ENCODE measurements at regions not wholly inside any gene's neighbourhood (a gene's known extent, or its start where the extent isn't known, plus 50 kb on each side); places are given as distances from the start of the nearest gene placed in this dataset.
A peak's percentile ranks its signal among the peaks of the same experiment; 100 is the strongest.
"Not testable (repeated sequence)": the region's sequence is repeated elsewhere in the genome, so short reads cannot be mapped to it uniquely, and the experiment has no call there.

DNA sequence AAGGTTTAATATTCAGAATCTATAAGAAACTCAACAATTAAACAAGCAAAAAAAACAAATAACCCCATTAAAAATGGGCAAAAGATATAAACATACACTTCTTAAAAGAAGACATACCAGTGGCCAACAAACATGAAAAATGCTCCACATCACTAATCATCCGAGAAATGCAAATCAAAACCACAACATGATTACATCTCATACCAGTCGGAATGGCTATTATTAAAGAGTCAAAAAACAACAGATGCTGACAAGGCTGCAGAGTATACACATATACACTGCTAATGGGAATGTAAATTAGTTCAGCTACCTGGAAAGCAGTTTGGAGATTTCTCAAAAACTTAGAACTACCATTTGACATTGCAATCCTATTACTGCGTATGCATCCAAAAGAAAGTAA is 81.4 kb upstream of the NEK3 start:
- ATAC-seq (ENCODE audit: insufficient number of reproducible peaks, low FRiP score, low read depth); H3K27ac ChIP-seq; H3K4me3 ChIP-seq; H3K27me3 ChIP-seq (replicated peaks; ENCODE audit: insufficient read depth); H3K4me1 ChIP-seq (ENCODE audit: control insufficient read depth in 1 of 2, low read depth in 2 of 2); DNase-seq (ENCODE audit: low spot score); H3K9me3 ChIP-seq; H3K36me3 ChIP-seq: not testable (repeated sequence)

- not testable (repeated sequence) for H3K36me3 ChIP-seq; H3K27me3 ChIP-seq (replicated peaks; ENCODE audit: insufficient read depth); ATAC-seq (ENCODE audit: insufficient number of reproducible peaks, low FRiP score, low read depth); H3K27ac ChIP-seq; H3K4me1 ChIP-seq (ENCODE audit: control insufficient read depth in 1 of 2, low read depth in 2 of 2); H3K9me3 ChIP-seq
- TF ChIP-seq, protein P1, sequence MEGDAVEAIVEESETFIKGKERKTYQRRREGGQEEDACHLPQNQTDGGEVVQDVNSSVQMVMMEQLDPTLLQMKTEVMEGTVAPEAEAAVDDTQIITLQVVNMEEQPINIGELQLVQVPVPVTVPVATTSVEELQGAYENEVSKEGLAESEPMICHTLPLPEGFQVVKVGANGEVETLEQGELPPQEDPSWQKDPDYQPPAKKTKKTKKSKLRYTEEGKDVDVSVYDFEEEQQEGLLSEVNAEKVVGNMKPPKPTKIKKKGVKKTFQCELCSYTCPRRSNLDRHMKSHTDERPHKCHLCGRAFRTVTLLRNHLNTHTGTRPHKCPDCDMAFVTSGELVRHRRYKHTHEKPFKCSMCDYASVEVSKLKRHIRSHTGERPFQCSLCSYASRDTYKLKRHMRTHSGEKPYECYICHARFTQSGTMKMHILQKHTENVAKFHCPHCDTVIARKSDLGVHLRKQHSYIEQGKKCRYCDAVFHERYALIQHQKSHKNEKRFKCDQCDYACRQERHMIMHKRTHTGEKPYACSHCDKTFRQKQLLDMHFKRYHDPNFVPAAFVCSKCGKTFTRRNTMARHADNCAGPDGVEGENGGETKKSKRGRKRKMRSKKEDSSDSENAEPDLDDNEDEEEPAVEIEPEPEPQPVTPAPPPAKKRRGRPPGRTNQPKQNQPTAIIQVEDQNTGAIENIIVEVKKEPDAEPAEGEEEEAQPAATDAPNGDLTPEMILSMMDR (IDR thresholded peaks at IDR 0.05) = peak; percentile 53
- DNase-seq (ENCODE audit: low spot score) = peak; percentile 4
- H3K4me3 ChIP-seq = peak overlapping the region; percentile 45
Observed at GRCh38 chr13:52235900-52236595, 76.7 kb upstream of the NEK3 start.

- H3K27ac ChIP-seq; ATAC-seq (ENCODE audit: insufficient number of reproducible peaks, low FRiP score, low read depth); H3K36me3 ChIP-seq; DNase-seq (ENCODE audit: low spot score); H3K9me3 ChIP-seq; H3K27me3 ChIP-seq (replicated peaks; ENCODE audit: insufficient read depth); H3K4me1 ChIP-seq (ENCODE audit: control insufficient read depth in 1 of 2, low read depth in 2 of 2); H3K4me3 ChIP-seq: not testable (repeated sequence)
Observed at GRCh38 chr13:52234928-52235327, 75.5 kb upstream of the NEK3 start.

DNA sequence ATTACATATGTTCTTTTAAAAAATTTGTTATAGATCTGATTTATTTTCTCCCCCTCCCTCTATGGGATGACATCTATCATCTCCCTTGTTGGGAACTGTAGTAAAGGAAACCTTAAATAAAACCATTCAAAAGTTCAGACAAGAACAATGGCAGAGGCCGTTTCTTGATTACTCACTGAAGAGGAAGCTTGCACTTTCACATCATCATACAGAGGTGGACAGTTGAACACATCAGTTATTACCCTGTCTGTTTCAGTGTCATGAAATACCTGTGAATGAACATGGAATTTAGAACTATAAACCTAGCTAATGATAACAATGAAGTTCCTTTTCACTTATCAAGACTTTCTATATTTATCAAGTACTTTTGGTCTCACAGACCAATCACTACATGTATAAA is 63.7 kb upstream of the NEK3 start:
- H3K27ac ChIP-seq; H3K36me3 ChIP-seq; ATAC-seq (ENCODE audit: insufficient number of reproducible peaks, low FRiP score, low read depth); H3K4me1 ChIP-seq (ENCODE audit: control insufficient read depth in 1 of 2, low read depth in 2 of 2); H3K9me3 ChIP-seq; DNase-seq (ENCODE audit: low spot score); H3K27me3 ChIP-seq (replicated peaks; ENCODE audit: insufficient read depth); H3K4me3 ChIP-seq: not testable (repeated sequence)

- H3K4me1 ChIP-seq (ENCODE audit: control insufficient read depth in 1 of 2, low read depth in 2 of 2); H3K27ac ChIP-seq; DNase-seq (ENCODE audit: low spot score); H3K36me3 ChIP-seq; ATAC-seq (ENCODE audit: insufficient number of reproducible peaks, low FRiP score, low read depth); H3K4me3 ChIP-seq; H3K9me3 ChIP-seq; H3K27me3 ChIP-seq (replicated peaks; ENCODE audit: insufficient read depth): not testable (repeated sequence)
Observed at GRCh38 chr13:52213920-52214319, 54.5 kb upstream of the NEK3 start.

DNA sequence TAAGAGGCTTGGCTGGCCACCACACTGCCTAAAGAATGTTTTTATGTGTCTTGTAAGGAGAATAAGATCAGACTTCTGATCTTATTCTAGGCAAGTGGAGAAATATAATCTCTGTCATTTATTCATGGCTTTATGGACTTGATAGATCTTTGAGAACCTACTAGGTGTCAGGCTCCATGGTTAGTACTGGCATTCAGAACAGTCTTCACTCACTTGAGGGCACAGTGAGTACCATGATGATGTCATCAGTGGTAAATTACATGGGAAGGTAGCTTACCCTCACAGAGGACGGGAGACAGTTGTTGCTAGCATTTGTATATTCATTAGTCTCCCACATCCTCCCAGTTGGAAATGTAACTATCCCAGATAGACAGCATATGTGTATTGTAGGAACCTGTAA is 53.5 kb upstream of the NEK3 start:
- ATAC-seq (ENCODE audit: insufficient number of reproducible peaks, low FRiP score, low read depth); H3K27ac ChIP-seq; H3K27me3 ChIP-seq (replicated peaks; ENCODE audit: insufficient read depth); H3K36me3 ChIP-seq; H3K4me3 ChIP-seq; H3K9me3 ChIP-seq; H3K4me1 ChIP-seq (ENCODE audit: control insufficient read depth in 1 of 2, low read depth in 2 of 2); DNase-seq (ENCODE audit: low spot score): not testable (repeated sequence)

GRCh38 chr13:52211416-52211776 is 52.0 kb upstream of the NEK3 start:
- H3K27ac ChIP-seq; DNase-seq (ENCODE audit: low spot score); H3K36me3 ChIP-seq; H3K9me3 ChIP-seq; ATAC-seq (ENCODE audit: insufficient number of reproducible peaks, low FRiP score, low read depth); H3K4me1 ChIP-seq (ENCODE audit: control insufficient read depth in 1 of 2, low read depth in 2 of 2); H3K27me3 ChIP-seq (replicated peaks; ENCODE audit: insufficient read depth); H3K4me3 ChIP-seq: not testable (repeated sequence)

GRCh38 chr13:52210564-52211415 is 51.4 kb upstream of the NEK3 start:
- not testable (repeated sequence) for DNase-seq (ENCODE audit: low spot score); H3K4me3 ChIP-seq; H3K9me3 ChIP-seq; H3K36me3 ChIP-seq; H3K27me3 ChIP-seq (replicated peaks; ENCODE audit: insufficient read depth); ATAC-seq (ENCODE audit: insufficient number of reproducible peaks, low FRiP score, low read depth); H3K27ac ChIP-seq; H3K4me1 ChIP-seq (ENCODE audit: control insufficient read depth in 1 of 2, low read depth in 2 of 2)
